Naive thymus-derived CD4-positive, alpha-beta T cell (primary cell): ENCODE measurements at regions not wholly inside any gene's neighbourhood (a gene's known extent, or its start where the extent isn't known, plus 50 kb on each side); places are given as distances from the start of the nearest gene placed in this dataset.

ENCODE experiments used
- ATAC-seq: fragments of 150-1000 bp; cut with Tn5 transposase; 2 replicates; pipeline ENCODE4 v1.10.0; 2021; ENCODE audit warnings: mild to moderate bottlenecking, moderate library complexity
- CTCF ChIA-PET: fragments of 350-600 bp; sonication (Branson Sonifier 250); formaldehyde crosslinking; loops from one replicate; lab custom pipeline; 2021; ENCODE audit warnings: antibody characterized with exemption; lab: Charles Lee
- POLR2A ChIA-PET: fragments of 350-600 bp; sonication (Branson Sonifier 250); formaldehyde crosslinking; loops from one replicate; lab custom pipeline; 2021; ENCODE audit warnings: antibody characterized with exemption, inconsistent platforms; lab: Charles Lee
- DNase-seq, 9 donors: peaks; one replicate each; pipeline versions ENCODE4 v3.0.0 to v3.0.0-alpha.2; 2020 to 2022; ENCODE audit warnings: mixed read lengths in 1 of 9
- H3K27ac ChIP-seq: one replicate; pipeline ENCODE4 v1.7.0; 2013; ENCODE audit warnings: mild to moderate bottlenecking, low read depth, low read length, moderate library complexity
- H3K27me3 ChIP-seq, 2 donors: one replicate each; pipeline ENCODE4 v1.7.0; 2013; ENCODE audit warnings: low read length in 2 of 2, mild to moderate bottlenecking in 2 of 2, moderate library complexity in 2 of 2; ENCODE audit not compliant: control insufficient read depth in 2 of 2, insufficient read depth in 2 of 2
- H3K36me3 ChIP-seq, 3 experiments: 1 replicate in 2 of 3; 2 replicates in 1 of 3; pipeline ENCODE4 v1.7.0; 2013; ENCODE audit warnings: low read length in 3 of 3, mild to moderate bottlenecking in 3 of 3, moderate library complexity in 1 of 3; ENCODE audit not compliant: insufficient read depth in 3 of 3, control insufficient read depth in 2 of 3
- H3K4me1 ChIP-seq, 2 donors: one replicate each; pipeline ENCODE4 v1.7.0; 2013; ENCODE audit warnings: low read length in 2 of 2, mild to moderate bottlenecking in 2 of 2, moderate library complexity in 1 of 2; ENCODE audit not compliant: control insufficient read depth in 2 of 2, insufficient read depth in 2 of 2
- H3K4me3 ChIP-seq: 2 replicates; pipeline ENCODE4 v1.7.0; 2013; ENCODE audit warnings: mild to moderate bottlenecking, low read length
- H3K9me3 ChIP-seq, 3 experiments: 1 replicate in 2 of 3; 2 replicates in 1 of 3; pipeline ENCODE4 v1.7.0; 2013; ENCODE audit warnings: low read length in 3 of 3; ENCODE audit not compliant: control insufficient read depth in 2 of 3
- H3K27ac Mint-ChIP-seq, 9 donors: one replicate each; pipeline ENCODE4 v1.8.0; 2020 to 2022; ENCODE audit warnings: mixed read lengths in 9 of 9, mild to moderate bottlenecking in 8 of 9, moderate library complexity in 5 of 9, inconsistent platforms in 2 of 9
- H3K27me3 Mint-ChIP-seq, 5 donors: one replicate each; pipeline ENCODE4 v1.8.0; 2021 to 2022; ENCODE audit warnings: mixed read lengths in 5 of 5, mild to moderate bottlenecking in 1 of 5
- H3K36me3 Mint-ChIP-seq, 5 donors: one replicate each; pipeline ENCODE4 v1.8.0; 2020 to 2022; ENCODE audit warnings: mixed read lengths in 5 of 5, mild to moderate bottlenecking in 3 of 5, inconsistent platforms in 1 of 5
- H3K4me1 Mint-ChIP-seq, 7 donors: one replicate each; pipeline ENCODE4 v1.8.0; 2020 to 2022; ENCODE audit warnings: mixed read lengths in 7 of 7, mild to moderate bottlenecking in 3 of 7, inconsistent platforms in 1 of 7
- H3K4me3 Mint-ChIP-seq, 10 donors: one replicate each; pipeline ENCODE4 v1.8.0; 2020 to 2022; ENCODE audit warnings: mild to moderate bottlenecking in 10 of 10, mixed read lengths in 10 of 10, moderate library complexity in 6 of 10, inconsistent platforms in 2 of 10
- H3K9me3 Mint-ChIP-seq, 11 donors: one replicate each; pipeline ENCODE4 v1.8.0; 2020 to 2022; ENCODE audit warnings: mixed read lengths in 11 of 11, mild to moderate bottlenecking in 4 of 11, inconsistent platforms in 1 of 11, moderate library complexity in 1 of 11
- intact Hi-C, 2 donors: fragments of 100-400 bp; cut with micrococcal nuclease; formaldehyde crosslinking; loops; one replicate each; pipeline ENCODE4 v1.15.1; 2023

DNA sequence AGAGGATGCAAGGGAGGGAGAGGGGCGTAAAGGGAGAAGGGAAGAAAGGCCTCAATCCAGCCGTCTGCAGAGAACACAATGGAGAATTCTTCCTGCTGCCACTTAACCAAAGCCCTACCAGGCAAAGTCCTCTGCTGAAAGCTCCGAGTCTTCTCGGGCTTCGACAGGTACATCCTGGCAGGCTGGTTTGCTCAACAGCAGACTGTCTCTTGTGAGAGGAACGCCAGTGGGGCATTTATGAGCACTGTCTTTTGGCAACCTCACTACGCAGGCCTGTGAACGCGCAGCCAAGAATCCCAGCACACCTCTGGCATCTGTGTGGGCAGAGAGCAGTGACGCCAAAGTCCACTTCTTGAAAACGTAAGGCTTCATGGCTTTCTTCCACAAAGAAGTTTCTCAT, 207.5 kb upstream of the FAM9B start:
- no peaks in the 10 kb centered on the region for H3K9me3 ChIP-seq
- Mint-ChIP-seq H3K4me1 (no peaks in the 10 kb centered on the region), H3K4me3 (no peak overlapping the region), H3K9me3 (no peaks in the 10 kb centered on the region), H3K27ac (no peak overlapping the region), H3K36me3 (no peaks in the 10 kb centered on the region), H3K27me3 (peaks cover 0 to 2% (median 0%) of the 10 kb centered on the region in 5 donors)
- ChIA-PET CTCF (interaction anchor here (0.6 kb wide), 1 partner anchor 64 kb away, joined by 3 read pairs; no protein-coding TSS in a partner anchor), POLR2A (no interaction called here)
- no peaks in the 10 kb centered on the region for H3K4me1 ChIP-seq
- H3K27me3 ChIP-seq = no peaks in the 10 kb centered on the region
- no peaks in the 10 kb centered on the region for H3K36me3 ChIP-seq
- no peak overlapping the region for H3K27ac ChIP-seq
- ATAC-seq (no peak), DNase-seq (no peak)
- intact Hi-C loops = loop anchor here in 1 of 2 donors (10.0 kb wide), 1 partner anchor 73 kb away; no protein-coding TSS in a partner anchor
- no peak overlapping the region for H3K4me3 ChIP-seq

DNA sequence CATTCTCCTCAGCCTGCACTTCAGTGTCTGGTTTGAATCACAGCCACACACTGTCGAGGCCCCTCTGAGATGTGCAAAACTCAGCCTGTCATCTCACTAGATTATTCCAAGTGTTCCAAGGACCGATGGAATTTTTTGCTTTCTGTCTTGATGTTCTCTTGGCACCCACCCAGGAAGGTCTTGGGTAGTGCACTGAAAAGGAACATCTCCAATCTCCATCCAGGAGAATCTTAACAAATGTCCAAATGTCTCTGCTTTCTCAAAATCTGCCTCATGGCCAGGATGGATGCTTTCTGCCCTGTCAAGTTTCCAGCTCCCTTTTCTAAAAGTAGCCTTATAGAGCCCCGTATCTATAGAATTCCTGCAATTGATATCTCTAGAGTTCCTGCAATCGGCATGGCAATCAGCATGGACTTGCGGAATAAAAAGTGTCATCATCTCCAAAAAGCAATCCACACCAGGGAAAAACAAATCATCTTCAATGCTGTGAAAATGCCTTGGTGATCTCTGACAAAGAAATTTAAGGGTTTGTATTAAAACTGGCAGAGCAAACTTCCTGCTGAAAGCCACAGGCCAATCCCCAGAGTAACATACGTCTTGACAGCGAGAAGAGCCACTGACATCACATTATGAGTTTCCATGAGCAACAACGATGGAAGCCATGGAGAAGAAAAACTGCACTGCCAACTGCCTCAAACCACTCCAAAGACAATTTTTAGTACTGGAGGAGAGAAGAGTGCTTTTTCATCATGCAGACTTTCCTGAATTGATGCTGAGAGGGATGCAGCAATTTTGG, 215.3 kb upstream of the FAM9B start:
- Mint-ChIP-seq H3K27ac (peak overlapping the region in 1 of 9 donors; percentile 14), H3K4me1 (peaks cover 0 to 8% (median 3%) of the 10 kb centered on the region in 7 donors), H3K9me3 (no peaks in the 10 kb centered on the region), H3K4me3 (no peak overlapping the region), H3K36me3 (no peaks in the 10 kb centered on the region), H3K27me3 (peaks cover 0 to 3% (median 0%) of the 10 kb centered on the region in 5 donors)
- ChIA-PET POLR2A (no interaction called here), CTCF (no interaction called here)
- Histone ChIP-seq H3K36me3 (no peaks in the 10 kb centered on the region), H3K27me3 (no peaks in the 10 kb centered on the region), H3K27ac (no peak overlapping the region), H3K4me1 (no peaks in the 10 kb centered on the region), H3K9me3 (no peaks in the 10 kb centered on the region), H3K4me3 (no peak overlapping the region)
- intact Hi-C loops = loop anchor here in 1 of 2 donors (10.0 kb wide), 1 partner anchor 66 kb away; no protein-coding TSS in a partner anchor
- DNase-seq = no peak
- no peak for ATAC-seq

DNA sequence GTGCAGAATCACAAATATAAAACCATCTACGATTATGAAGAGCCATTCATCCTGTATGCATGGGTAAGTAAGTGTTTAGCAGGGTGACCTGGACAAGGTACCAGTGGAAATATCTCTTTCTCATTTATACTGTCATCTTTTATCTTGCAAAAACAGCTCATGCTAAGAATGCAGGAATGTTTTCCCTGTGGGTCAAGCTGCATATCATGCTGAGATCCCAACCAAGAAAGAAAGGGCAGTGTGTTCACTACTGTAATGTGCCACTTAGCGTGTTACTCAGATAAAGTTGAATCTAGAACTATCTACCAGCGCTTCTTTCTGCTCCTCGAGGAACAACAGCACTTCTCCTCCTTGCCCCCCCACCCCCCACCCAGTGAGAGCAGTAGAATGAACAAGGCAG, 212.7 kb upstream of the TBL1X start:
- no peak overlapping the region for H3K27ac Mint-ChIP-seq
- no peak for DNase-seq
- no peaks in the 10 kb centered on the region for H3K27me3 ChIP-seq
- no peak overlapping the region for H3K4me3 Mint-ChIP-seq
- H3K27ac ChIP-seq = no peak overlapping the region
- peaks cover 0 to 3% (median 0%) of the 10 kb centered on the region in 5 donors for H3K27me3 Mint-ChIP-seq
- intact Hi-C loops = no loop called here
- no peak overlapping the region for H3K4me3 ChIP-seq
- ATAC-seq = no peak
- no peaks in the 10 kb centered on the region for H3K36me3 ChIP-seq
- H3K9me3 Mint-ChIP-seq = no peaks in the 10 kb centered on the region
- peaks cover 0 to 8% (median 3%) of the 10 kb centered on the region in 7 donors for H3K4me1 Mint-ChIP-seq
- CTCF ChIA-PET = no interaction called here
- no peaks in the 10 kb centered on the region for H3K4me1 ChIP-seq
- POLR2A ChIA-PET = no interaction called here
- no peaks in the 10 kb centered on the region for H3K9me3 ChIP-seq
- H3K36me3 Mint-ChIP-seq = no peaks in the 10 kb centered on the region

DNA sequence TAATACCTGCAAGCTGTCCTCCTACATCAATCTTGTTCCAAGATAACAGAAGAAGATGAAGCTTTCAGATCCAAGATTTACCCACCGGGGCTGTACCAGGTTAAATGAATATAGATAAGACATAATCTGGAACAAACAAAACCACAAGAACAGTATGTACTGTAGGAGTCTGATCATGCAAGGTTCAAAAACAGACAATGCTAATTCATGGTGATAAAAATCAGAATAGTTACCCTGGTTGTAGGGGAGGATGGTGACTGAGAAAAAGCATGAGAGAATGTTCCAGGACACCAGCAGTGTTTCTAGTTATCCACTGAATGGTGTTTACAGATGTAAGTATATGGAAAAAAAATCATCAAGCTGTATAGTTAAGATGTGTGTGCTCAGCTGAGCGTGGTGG, 211.6 kb upstream of the TBL1X start:
- no peaks in the 10 kb centered on the region for H3K9me3 ChIP-seq
- no peaks in the 10 kb centered on the region for H3K27me3 ChIP-seq
- POLR2A ChIA-PET = no interaction called here
- no peak overlapping the region for H3K4me3 Mint-ChIP-seq
- intact Hi-C loops = no loop called here
- DNase-seq (no peak), ATAC-seq (no peak)
- peaks cover 0 to 3% (median 0%) of the 10 kb centered on the region in 5 donors for H3K27me3 Mint-ChIP-seq
- H3K9me3 Mint-ChIP-seq = no peaks in the 10 kb centered on the region
- H3K4me1 ChIP-seq = no peaks in the 10 kb centered on the region
- H3K27ac ChIP-seq = no peak overlapping the region
- no peaks in the 10 kb centered on the region for H3K36me3 Mint-ChIP-seq
- CTCF ChIA-PET = interaction anchor here (0.6 kb wide), 1 partner anchor 202 kb away, joined by 3 read pairs; no protein-coding TSS in a partner anchor
- H3K36me3 ChIP-seq = no peaks in the 10 kb centered on the region
- H3K4me3 ChIP-seq = no peak overlapping the region
- peaks cover 0 to 8% (median 4%) of the 10 kb centered on the region in 7 donors for H3K4me1 Mint-ChIP-seq
- H3K27ac Mint-ChIP-seq = no peak overlapping the region

DNA sequence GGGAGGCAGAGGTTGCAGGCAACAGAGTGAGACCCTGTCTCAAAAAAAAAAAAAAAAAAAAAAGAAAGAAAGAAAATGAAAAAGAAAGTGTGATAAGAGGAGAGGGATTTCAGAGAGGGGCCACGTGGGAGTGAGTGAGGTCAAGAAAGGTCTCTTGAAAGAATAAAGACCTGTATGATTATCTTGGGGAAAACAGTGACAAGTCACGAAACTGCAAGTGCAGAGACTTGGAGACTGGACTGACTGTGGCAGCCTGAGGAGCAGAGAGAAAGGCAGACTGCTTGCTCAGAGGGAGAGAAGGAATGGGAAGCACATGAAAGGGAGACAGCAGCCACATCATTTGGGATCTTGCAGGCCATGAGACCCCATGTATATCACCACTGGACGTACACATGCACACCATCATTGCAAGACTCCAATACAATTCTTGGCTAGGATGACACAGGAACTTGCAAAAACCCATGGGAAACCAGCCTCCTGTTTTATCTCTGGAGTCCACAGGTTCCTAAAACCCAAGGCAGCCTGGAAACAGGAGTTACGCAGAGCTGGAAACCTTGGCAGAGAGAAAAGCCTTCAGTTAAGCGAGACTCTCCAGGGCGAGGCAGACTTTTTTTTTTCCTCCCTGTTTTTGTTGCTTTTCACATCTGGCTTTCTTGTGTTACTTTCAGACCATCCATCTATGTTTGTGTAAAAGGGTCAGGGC, 207.0 kb upstream of the TBL1X start:
- H3K9me3 ChIP-seq = no peaks in the 10 kb centered on the region
- peaks cover 0 to 10% (median 0%) of the 10 kb centered on the region in 5 donors for H3K36me3 Mint-ChIP-seq
- peaks cover 0 to 9% (median 1%) of the 10 kb centered on the region in 7 donors for H3K4me1 Mint-ChIP-seq
- H3K27ac Mint-ChIP-seq = no peak overlapping the region
- peaks cover 0 to 3% (median 0%) of the 10 kb centered on the region in 5 donors for H3K27me3 Mint-ChIP-seq
- H3K4me3 ChIP-seq = no peak overlapping the region
- intact Hi-C loops = no loop called here
- no peak overlapping the region for H3K27ac ChIP-seq
- POLR2A ChIA-PET = no interaction called here
- ATAC-seq (no peak), DNase-seq (no peak)
- CTCF ChIA-PET = no interaction called here
- no peak overlapping the region for H3K4me3 Mint-ChIP-seq
- H3K9me3 Mint-ChIP-seq = peaks cover 0 to 12% (median 6%) of the 10 kb centered on the region in 11 donors
- no peaks in the 10 kb centered on the region for H3K4me1 ChIP-seq
- H3K36me3 ChIP-seq = no peaks in the 10 kb centered on the region
- H3K27me3 ChIP-seq = no peaks in the 10 kb centered on the region

DNA sequence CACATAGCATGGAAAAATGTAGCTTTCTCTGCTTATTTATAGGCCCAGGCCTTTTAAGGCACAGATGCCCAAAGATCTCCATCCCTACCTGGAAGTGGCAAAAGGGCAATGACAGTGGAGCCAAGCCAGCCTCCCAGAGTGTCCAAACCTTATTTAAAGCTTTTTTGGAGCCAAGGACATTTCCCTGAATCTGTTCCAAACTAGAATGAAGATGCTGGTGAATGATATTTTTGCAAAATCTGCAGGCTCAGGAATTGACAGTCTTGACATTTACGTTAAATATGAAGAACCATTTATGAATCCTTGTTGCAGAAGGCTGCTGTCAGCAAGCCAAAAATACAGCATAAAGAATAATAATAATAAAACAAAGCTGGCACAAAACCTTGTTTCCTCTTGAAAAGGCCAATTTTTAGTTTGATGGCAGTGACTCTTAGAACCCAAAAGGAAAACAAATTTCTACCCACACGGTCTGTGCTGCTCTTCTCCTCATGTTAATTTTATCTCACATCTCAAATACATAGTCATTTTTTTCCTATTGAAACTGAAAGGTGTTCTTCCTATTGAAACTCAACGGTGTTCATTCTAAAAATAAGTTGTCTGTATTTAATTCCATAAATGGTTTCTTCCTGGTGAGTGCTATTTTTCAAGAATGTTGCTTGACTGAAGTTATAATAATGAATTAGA, 206.3 kb upstream of the TBL1X start:
- H3K36me3 Mint-ChIP-seq = peaks cover 0 to 10% (median 0%) of the 10 kb centered on the region in 5 donors
- Histone ChIP-seq H3K27ac (no peak overlapping the region), H3K9me3 (no peaks in the 10 kb centered on the region), H3K4me1 (no peaks in the 10 kb centered on the region), H3K4me3 (no peak overlapping the region), H3K36me3 (no peaks in the 10 kb centered on the region), H3K27me3 (no peaks in the 10 kb centered on the region)
- H3K27me3 Mint-ChIP-seq = peaks cover 0 to 3% (median 0%) of the 10 kb centered on the region in 5 donors
- no peak for DNase-seq
- ChIA-PET POLR2A (no interaction called here), CTCF (no interaction called here)
- ATAC-seq = no peak
- H3K9me3 Mint-ChIP-seq = peaks cover 0 to 12% (median 6%) of the 10 kb centered on the region in 11 donors
- peaks cover 0 to 9% (median 0%) of the 10 kb centered on the region in 7 donors for H3K4me1 Mint-ChIP-seq
- H3K4me3 Mint-ChIP-seq = no peak overlapping the region
- no peak overlapping the region for H3K27ac Mint-ChIP-seq
- intact Hi-C loops = no loop called here
